Breast epithelium (tissue), 3 donors: ENCODE measurements at regions not wholly inside any gene's neighbourhood (a gene's known extent, or its start where the extent isn't known, plus 50 kb on each side); places are given as distances from the start of the nearest gene placed in this dataset.

ENCODE experiments used
- POLR2A ChIP-seq: fragments of 450-650 bp; IDR thresholded peaks from one replicate; pipeline ENCODE4 v1.6.1; 2016; ENCODE audit warnings: antibody characterized with exemption, mild to moderate bottlenecking, moderate library complexity
- POLR2AphosphoS5 ChIP-seq, 3 donors: sonication (generic); formaldehyde crosslinking; IDR thresholded peaks; one replicate each; pipeline ENCODE4 v1.6.1; 2017; ENCODE audit warnings: antibody characterized with exemption in 3 of 3
- TF ChIP-seq, protein P1 (sequence below), 3 donors: fragments of 450-650 bp; IDR thresholded peaks; one replicate each; pipeline ENCODE4 v1.5.1; 2016 to 2017; ENCODE audit warnings: antibody characterized with exemption in 3 of 3, mild to moderate bottlenecking in 3 of 3, moderate library complexity in 3 of 3

- TF ChIP-seq, protein P1, sequence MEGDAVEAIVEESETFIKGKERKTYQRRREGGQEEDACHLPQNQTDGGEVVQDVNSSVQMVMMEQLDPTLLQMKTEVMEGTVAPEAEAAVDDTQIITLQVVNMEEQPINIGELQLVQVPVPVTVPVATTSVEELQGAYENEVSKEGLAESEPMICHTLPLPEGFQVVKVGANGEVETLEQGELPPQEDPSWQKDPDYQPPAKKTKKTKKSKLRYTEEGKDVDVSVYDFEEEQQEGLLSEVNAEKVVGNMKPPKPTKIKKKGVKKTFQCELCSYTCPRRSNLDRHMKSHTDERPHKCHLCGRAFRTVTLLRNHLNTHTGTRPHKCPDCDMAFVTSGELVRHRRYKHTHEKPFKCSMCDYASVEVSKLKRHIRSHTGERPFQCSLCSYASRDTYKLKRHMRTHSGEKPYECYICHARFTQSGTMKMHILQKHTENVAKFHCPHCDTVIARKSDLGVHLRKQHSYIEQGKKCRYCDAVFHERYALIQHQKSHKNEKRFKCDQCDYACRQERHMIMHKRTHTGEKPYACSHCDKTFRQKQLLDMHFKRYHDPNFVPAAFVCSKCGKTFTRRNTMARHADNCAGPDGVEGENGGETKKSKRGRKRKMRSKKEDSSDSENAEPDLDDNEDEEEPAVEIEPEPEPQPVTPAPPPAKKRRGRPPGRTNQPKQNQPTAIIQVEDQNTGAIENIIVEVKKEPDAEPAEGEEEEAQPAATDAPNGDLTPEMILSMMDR (IDR thresholded peaks at IDR 0.05), result no peak
- TF ChIP-seq POLR2AphosphoS5 (IDR thresholded peaks at IDR 0.05) (no peak), POLR2A (no peak)
These were observed 1075.6 kb upstream of the CNTNAP5 start for GRCh38 chr2:122949523-122949922.
